ENCODE measurements at regions not wholly inside any gene's neighbourhood (a gene's known extent, or its start where the extent isn't known, plus 50 kb on each side); places are given as distances from the start of the nearest gene placed in this dataset.

- no peak for TF ChIP-seq CTCF (IDR thresholded peaks at IDR 0.05; ENCODE audit: insufficient read depth, low read length, severe bottlenecking)
- no peak for FAIRE-seq
- no peak for DNase-seq (ENCODE audit: low read depth)
Observed at GRCh38 chr13:103395139-103395538, 328.9 kb upstream of the SLC10A2 start.

GRCh38 chr13:103394618-103395017 lies 328.4 kb upstream of the SLC10A2 start:
- TF ChIP-seq CTCF (IDR thresholded peaks at IDR 0.05; ENCODE audit: insufficient read depth, low read length, severe bottlenecking) = no peak
- Histone ChIP-seq H3K36me3 (ENCODE audit: control insufficient read depth, insufficient read depth, low read length) (no peaks in the 10 kb centered on the region), H3K4me3 (ENCODE audit: low read depth, low read length) (no peak overlapping the region), H3K27me3 (ENCODE audit: control insufficient read depth, insufficient read depth, low read length) (no peaks in the 10 kb centered on the region)
- DNase-seq (ENCODE audit: low read depth) (no peak), FAIRE-seq (no peak)

More at GRCh38 chr13:103395139-103395538, 328.9 kb upstream of the SLC10A2 start:
- H3K36me3 ChIP-seq (ENCODE audit: control insufficient read depth, insufficient read depth, low read length) = no peaks in the 10 kb centered on the region
- no peak overlapping the region for H3K4me3 ChIP-seq (ENCODE audit: low read depth, low read length)
- no peaks in the 10 kb centered on the region for H3K27me3 ChIP-seq (ENCODE audit: control insufficient read depth, insufficient read depth, low read length)

GRCh38 chr13:103391936-103392335 lies 325.7 kb upstream of the SLC10A2 start:
- DNase-seq (ENCODE audit: low read depth) (no peak), FAIRE-seq (no peak)
- no peak for TF ChIP-seq CTCF (IDR thresholded peaks at IDR 0.05; ENCODE audit: insufficient read depth, low read length, severe bottlenecking)
- no peaks in the 10 kb centered on the region for H3K27me3 ChIP-seq (ENCODE audit: control insufficient read depth, insufficient read depth, low read length)
- no peaks in the 10 kb centered on the region for H3K36me3 ChIP-seq (ENCODE audit: control insufficient read depth, insufficient read depth, low read length)
- no peak overlapping the region for H3K4me3 ChIP-seq (ENCODE audit: low read depth, low read length)

GRCh38 chr13:103388839-103389238 lies 322.6 kb upstream of the SLC10A2 start:
- no peak for DNase-seq (ENCODE audit: low read depth)
- Histone ChIP-seq H3K27me3 (ENCODE audit: control insufficient read depth, insufficient read depth, low read length) (no peaks in the 10 kb centered on the region), H3K36me3 (ENCODE audit: control insufficient read depth, insufficient read depth, low read length) (no peaks in the 10 kb centered on the region), H3K4me3 (ENCODE audit: low read depth, low read length) (no peak overlapping the region)
- no peak for TF ChIP-seq CTCF (IDR thresholded peaks at IDR 0.05; ENCODE audit: insufficient read depth, low read length, severe bottlenecking)
- FAIRE-seq = no peak

GRCh38 chr13:103386341-103386740 lies 320.1 kb upstream of the SLC10A2 start:
- TF ChIP-seq CTCF (IDR thresholded peaks at IDR 0.05; ENCODE audit: insufficient read depth, low read length, severe bottlenecking) = no peak
- DNase-seq (ENCODE audit: low read depth) = peak; percentile 28
- no peak overlapping the region for H3K4me3 ChIP-seq (ENCODE audit: low read depth, low read length)
- H3K36me3 ChIP-seq (ENCODE audit: control insufficient read depth, insufficient read depth, low read length) = no peaks in the 10 kb centered on the region
- no peaks in the 10 kb centered on the region for H3K27me3 ChIP-seq (ENCODE audit: control insufficient read depth, insufficient read depth, low read length)
- FAIRE-seq = no peak

GRCh38 chr13:103373916-103374315 lies 307.7 kb upstream of the SLC10A2 start:
- Histone ChIP-seq H3K4me3 (ENCODE audit: low read depth, low read length) (no peak overlapping the region), H3K27me3 (ENCODE audit: control insufficient read depth, insufficient read depth, low read length) (no peaks in the 10 kb centered on the region), H3K36me3 (ENCODE audit: control insufficient read depth, insufficient read depth, low read length) (no peaks in the 10 kb centered on the region)
- DNase-seq (ENCODE audit: low read depth) (no peak), FAIRE-seq (no peak)
- TF ChIP-seq CTCF (IDR thresholded peaks at IDR 0.05; ENCODE audit: insufficient read depth, low read length, severe bottlenecking) = no peak
